Nephron (organoid): ENCODE measurements at regions not wholly inside any gene's neighbourhood (a gene's known extent, or its start where the extent isn't known, plus 50 kb on each side); places are given as distances from the start of the nearest gene placed in this dataset.

Source experiments
- H3K27ac Mint-ChIP-seq, 3 experiments: 2 replicates each; pipeline ENCODE4 v1.8.0; 2020; ENCODE audit warnings: mixed read lengths in 3 of 3, mild to moderate bottlenecking in 2 of 3, moderate library complexity in 1 of 3
- H3K27me3 Mint-ChIP-seq: 2 replicates; pipeline ENCODE4 v1.8.0; 2021; ENCODE audit warnings: low read depth, mild to moderate bottlenecking, moderate library complexity, mixed read lengths
- H3K36me3 Mint-ChIP-seq: 2 replicates; pipeline ENCODE4 v1.8.0; 2020; ENCODE audit warnings: low read depth, mixed read lengths
- H3K4me1 Mint-ChIP-seq: 2 replicates; pipeline ENCODE4 v1.8.0; 2020; ENCODE audit warnings: mixed read lengths
- H3K4me3 Mint-ChIP-seq, 3 experiments: 2 replicates each; pipeline ENCODE4 v1.8.0; 2020; ENCODE audit warnings: mild to moderate bottlenecking in 3 of 3, mixed read lengths in 3 of 3, moderate library complexity in 2 of 3
- H3K9me3 Mint-ChIP-seq: 2 replicates; pipeline ENCODE4 v1.8.0; 2020; ENCODE audit warnings: mixed read lengths
- CTCF ChIP-seq, 3 experiments: fragments of 200-600 bp; sonication (generic); IDR thresholded peaks; one replicate each; pipeline ENCODE4 v1.5.0; 2021; ENCODE audit warnings: antibody characterized with exemption in 3 of 3; ENCODE audit not compliant: unreplicated experiment in 3 of 3

GRCh38 chr12:98058838-98059237, 456.6 kb upstream of the TMPO start:
- Mint-ChIP-seq H3K27me3 (no peaks in the 10 kb centered on the region), H3K36me3 (no peaks in the 10 kb centered on the region), H3K4me3 (no peak overlapping the region), H3K9me3 (no peaks in the 10 kb centered on the region), H3K4me1 (no peaks in the 10 kb centered on the region), H3K27ac (no peak overlapping the region)
- TF ChIP-seq CTCF (IDR thresholded peaks at IDR 0.05; ENCODE audit: unreplicated experiment in 3 of 3), result no peak

- Mint-ChIP-seq H3K4me1 (no peaks in the 10 kb centered on the region), H3K4me3 (no peak overlapping the region), H3K9me3 (no peaks in the 10 kb centered on the region), H3K27me3 (no peaks in the 10 kb centered on the region), H3K36me3 (no peaks in the 10 kb centered on the region), H3K27ac (no peak overlapping the region)
- TF ChIP-seq CTCF (IDR thresholded peaks at IDR 0.05; ENCODE audit: unreplicated experiment in 3 of 3), result no peak
Measured at GRCh38 chr12:98059659-98060343, 455.6 kb upstream of the TMPO start.

- no peak for TF ChIP-seq CTCF (IDR thresholded peaks at IDR 0.05; ENCODE audit: unreplicated experiment in 3 of 3)
- H3K27ac Mint-ChIP-seq, result no peak overlapping the region
- no peak overlapping the region for H3K4me3 Mint-ChIP-seq
- no peaks in the 10 kb centered on the region for H3K9me3 Mint-ChIP-seq
- no peaks in the 10 kb centered on the region for H3K36me3 Mint-ChIP-seq
- H3K4me1 Mint-ChIP-seq, result no peaks in the 10 kb centered on the region
- no peaks in the 10 kb centered on the region for H3K27me3 Mint-ChIP-seq
Measured at GRCh38 chr12:98060411-98060810, 455.0 kb upstream of the TMPO start.

GRCh38 chr12:98062464-98063245, 452.7 kb upstream of the TMPO start:
- no peaks in the 10 kb centered on the region for H3K27me3 Mint-ChIP-seq
- H3K9me3 Mint-ChIP-seq, result no peaks in the 10 kb centered on the region
- no peaks in the 10 kb centered on the region for H3K4me1 Mint-ChIP-seq
- no peak for TF ChIP-seq CTCF (IDR thresholded peaks at IDR 0.05; ENCODE audit: unreplicated experiment in 3 of 3)
- no peaks in the 10 kb centered on the region for H3K36me3 Mint-ChIP-seq
- no peak overlapping the region for H3K4me3 Mint-ChIP-seq
- H3K27ac Mint-ChIP-seq, result no peak overlapping the region

- H3K27me3 Mint-ChIP-seq, result no peaks in the 10 kb centered on the region
- no peak for TF ChIP-seq CTCF (IDR thresholded peaks at IDR 0.05; ENCODE audit: unreplicated experiment in 3 of 3)
- H3K27ac Mint-ChIP-seq, result no peak overlapping the region
- H3K4me1 Mint-ChIP-seq, result no peaks in the 10 kb centered on the region
- no peaks in the 10 kb centered on the region for H3K36me3 Mint-ChIP-seq
- H3K9me3 Mint-ChIP-seq, result no peaks in the 10 kb centered on the region
- H3K4me3 Mint-ChIP-seq, result no peak overlapping the region
Measured at GRCh38 chr12:98064501-98064900, 450.9 kb upstream of the TMPO start.

GRCh38 chr12:98067795-98068194, 447.6 kb upstream of the TMPO start:
- no peaks in the 10 kb centered on the region for H3K4me1 Mint-ChIP-seq
- H3K27ac Mint-ChIP-seq, result no peak overlapping the region
- H3K36me3 Mint-ChIP-seq, result no peaks in the 10 kb centered on the region
- TF ChIP-seq CTCF (IDR thresholded peaks at IDR 0.05; ENCODE audit: unreplicated experiment in 3 of 3), result no peak
- H3K4me3 Mint-ChIP-seq, result no peak overlapping the region
- no peaks in the 10 kb centered on the region for H3K27me3 Mint-ChIP-seq
- H3K9me3 Mint-ChIP-seq, result no peaks in the 10 kb centered on the region
